IMR-90 (cell line): ENCODE measurements at regions not wholly inside any gene's neighbourhood (a gene's known extent, or its start where the extent isn't known, plus 50 kb on each side); places are given as distances from the start of the nearest gene placed in this dataset.

Experiments used
- ATAC-seq: fragments of 200-7000 bp; cut with Tn5 transposase; 2 replicates; pipeline ENCODE4 v1.9.1; 2020; ENCODE audit warnings: low read depth, mild to moderate bottlenecking, moderate library complexity
- BruUV-seq: library from RNA; stranded (reverse); fragments of 400-500 nt; replicated peaks from 2 replicates; lab custom pipeline; 2021; lab: Mats Ljungman, UMichigan
- CTCF ChIA-PET: fragments of 300-600 bp; formaldehyde crosslinking; extraction: SDS; loops from one replicate; lab custom pipeline; 2021; ENCODE audit warnings: antibody characterized with exemption; lab: Yijun Ruan, JAX
- POLR2A ChIA-PET: fragments of 300-600 bp; sonication (Branson Sonifier 250); formaldehyde crosslinking; loops from one replicate; lab custom pipeline; 2022; ENCODE audit warnings: antibody characterized with exemption; ENCODE audit not compliant: unreplicated experiment; lab: Charles Lee
- DNase-seq: peaks from one replicate; pipeline ENCODE4 v3.0.0; 2013
- H2AFZ ChIP-seq: replicated peaks from 2 replicates; pipeline ENCODE3; 2013; ENCODE audit warnings: low read length, mild to moderate bottlenecking; ENCODE audit not compliant: poor library complexity
- H2AK5ac ChIP-seq: 2 replicates; pipeline ENCODE4 v1.6.1; 2013; ENCODE audit warnings: low read depth, low read length, inconsistent platforms
- H2AK9ac ChIP-seq: replicated peaks from 2 replicates; pipeline ENCODE3; 2013; ENCODE audit warnings: mild to moderate bottlenecking, low read depth, low read length, moderate library complexity; ENCODE audit not compliant: poor library complexity
- H2BK120ac ChIP-seq: 2 replicates; pipeline ENCODE4 v1.6.1; 2013; ENCODE audit warnings: low read depth, low read length, inconsistent platforms
- H2BK15ac ChIP-seq: 3 replicates; pipeline ENCODE4 v1.6.1; 2013; ENCODE audit warnings: low read depth, low read length, inconsistent platforms
- H2BK20ac ChIP-seq: 2 replicates; pipeline ENCODE4 v1.6.1; 2013; ENCODE audit warnings: low read depth, mild to moderate bottlenecking, inconsistent platforms, low read length, moderate library complexity
- H2BK5ac ChIP-seq: 2 replicates; pipeline ENCODE4 v1.6.1; 2013; ENCODE audit warnings: mild to moderate bottlenecking, low read depth, low read length, inconsistent platforms; ENCODE audit not compliant: poor library complexity, severe bottlenecking
- H3K14ac ChIP-seq: replicated peaks from 2 replicates; pipeline ENCODE4 v1.6.1; 2013; ENCODE audit warnings: low read depth, low read length, inconsistent platforms
- H3K18ac ChIP-seq: 2 replicates; pipeline ENCODE4 v1.6.1; 2013; ENCODE audit warnings: low read depth, low read length, control low read depth
- H3K23ac ChIP-seq: 2 replicates; pipeline ENCODE4 v1.6.1; 2013; ENCODE audit warnings: low read depth, low read length, inconsistent platforms
- H3K27ac ChIP-seq: 2 replicates; pipeline ENCODE4 v1.5.1; 2013; ENCODE audit warnings: mild to moderate bottlenecking, control low read depth, low read length; ENCODE audit not compliant: insufficient read depth
- H3K27me3 ChIP-seq: 2 replicates; pipeline ENCODE4 v1.6.1; 2013; ENCODE audit warnings: low read length; ENCODE audit not compliant: control insufficient read depth, insufficient read depth
- H3K36me3 ChIP-seq: 2 replicates; pipeline ENCODE4 v1.6.1; 2013; ENCODE audit warnings: low read length, mixed read lengths; ENCODE audit not compliant: control insufficient read depth, insufficient read depth
- H3K4ac ChIP-seq: 2 replicates; pipeline ENCODE4 v1.6.1; 2013; ENCODE audit warnings: low read depth, low read length, inconsistent platforms
- H3K4me1 ChIP-seq: 2 replicates; pipeline ENCODE4 v1.6.1; 2013; ENCODE audit warnings: low read length, mixed read lengths; ENCODE audit not compliant: control insufficient read depth, insufficient read depth
- H3K4me2 ChIP-seq: 2 replicates; pipeline ENCODE4 v1.6.1; 2013; ENCODE audit warnings: low read depth, mild to moderate bottlenecking, control low read depth, low read length, moderate library complexity
- H3K4me3 ChIP-seq: 2 replicates; pipeline ENCODE4 v1.5.1; 2013; ENCODE audit warnings: low read depth, mild to moderate bottlenecking, control low read depth, low read length, moderate library complexity; ENCODE audit not compliant: insufficient read depth
- H3K56ac ChIP-seq: 2 replicates; pipeline ENCODE4 v1.6.1; 2013; ENCODE audit warnings: low read length, inconsistent platforms; ENCODE audit not compliant: insufficient read depth; ENCODE audit errors: extremely low read depth
- H3K79me1 ChIP-seq, 2 experiments: 2 replicates each; pipeline ENCODE4 v1.6.1; 2013; ENCODE audit warnings: low read length in 2 of 2, inconsistent platforms in 1 of 2, low read depth in 1 of 2
- H3K9ac ChIP-seq: 2 replicates; pipeline ENCODE4 v1.6.1; 2013; ENCODE audit warnings: low read depth, low read length, control low read depth
- H3K9me1 ChIP-seq: 2 replicates; pipeline ENCODE4 v1.6.1; 2013; ENCODE audit warnings: low read length, inconsistent platforms; ENCODE audit not compliant: insufficient read depth
- H3K9me3 ChIP-seq: 2 replicates; pipeline ENCODE4 v1.6.1; 2013; ENCODE audit warnings: low read length; ENCODE audit not compliant: control insufficient read depth, insufficient read depth
- H4K20me1 ChIP-seq: 2 replicates; pipeline ENCODE4 v1.6.1; 2013; ENCODE audit warnings: low read length, inconsistent platforms; ENCODE audit not compliant: insufficient read depth
- H4K5ac ChIP-seq: 2 replicates; pipeline ENCODE4 v1.6.1; 2013; ENCODE audit warnings: mild to moderate bottlenecking, low read depth, low read length, control low read depth
- H4K8ac ChIP-seq, 2 experiments: 2 replicates each; pipeline ENCODE4 v1.6.1; 2013; ENCODE audit warnings: low read depth in 2 of 2, low read length in 2 of 2, control low read depth in 1 of 2, inconsistent platforms in 1 of 2
- H4K91ac ChIP-seq: 2 replicates; pipeline ENCODE4 v1.6.1; 2013; ENCODE audit warnings: low read depth, low read length, inconsistent platforms; ENCODE audit not compliant: insufficient read depth
- BHLHE40 ChIP-seq: fragments of 150-350 bp; IDR thresholded peaks from 2 replicates; pipeline ENCODE4 v1.6.1; 2016; ENCODE audit warnings: mild to moderate bottlenecking, low read depth, low read length
- CEBPB ChIP-seq: IDR thresholded peaks from 2 replicates; pipeline ENCODE4 v1.6.1; 2012; ENCODE audit warnings: low read depth, low read length, improper control_type of control experiment
- CHD1 ChIP-seq: IDR thresholded peaks from 2 replicates; pipeline ENCODE4 v1.6.1; 2012; ENCODE audit warnings: low read depth, low read length, improper control_type of control experiment
- CTCF ChIP-seq: conservative IDR thresholded peaks from 2 replicates; pipeline ENCODE4 v1.5.1; 2012; ENCODE audit warnings: mild to moderate bottlenecking, low read depth, low read length, improper control_type of control experiment
- ELK1 ChIP-seq: fragments of 150-350 bp; IDR thresholded peaks from 2 replicates; pipeline ENCODE4 v1.6.1; 2016; ENCODE audit warnings: low read depth, mild to moderate bottlenecking, low read length, moderate library complexity, borderline replicate concordance
- FOS ChIP-seq: fragments of 150-350 bp; IDR thresholded peaks from 2 replicates; pipeline ENCODE4 v1.6.1; 2016; ENCODE audit warnings: low read depth, low read length
- MAFK ChIP-seq: IDR thresholded peaks from 2 replicates; pipeline ENCODE4 v1.6.1; 2012; ENCODE audit warnings: low read depth, low read length, improper control_type of control experiment
- MAZ ChIP-seq: IDR thresholded peaks from 2 replicates; pipeline ENCODE4 v1.6.1; 2012; ENCODE audit warnings: low read depth, mild to moderate bottlenecking, low read length, improper control_type of control experiment, moderate library complexity, borderline replicate concordance
- MXI1 ChIP-seq: IDR thresholded peaks from 2 replicates; pipeline ENCODE4 v1.6.1; 2012; ENCODE audit warnings: low read depth, mild to moderate bottlenecking, low read length, moderate library complexity, borderline replicate concordance
- POLR2A ChIP-seq: IDR thresholded peaks from 2 replicates; pipeline ENCODE4 v1.6.1; 2012; ENCODE audit warnings: mild to moderate bottlenecking, low read depth, low read length
- RAD21 ChIP-seq: IDR thresholded peaks from 2 replicates; pipeline ENCODE4 v1.6.1; 2012; ENCODE audit warnings: low read length, improper control_type of control experiment
- RCOR1 ChIP-seq: IDR thresholded peaks from 2 replicates; pipeline ENCODE4 v1.6.1; 2012; ENCODE audit warnings: mild to moderate bottlenecking, low read length, improper control_type of control experiment; ENCODE audit not compliant: insufficient replicate concordance
- RFX5 ChIP-seq: IDR thresholded peaks from 2 replicates; pipeline ENCODE4 v1.8.0; 2012; ENCODE audit warnings: low read depth, mild to moderate bottlenecking, low read length, moderate library complexity
- SMC3 ChIP-seq: fragments of 150-350 bp; IDR thresholded peaks from 2 replicates; pipeline ENCODE4 v1.6.1; 2016; ENCODE audit warnings: low read depth, mild to moderate bottlenecking, antibody characterized with exemption, low read length, moderate library complexity
- WGBS, 2 experiments: methylation state at CpG; one replicate each; pipeline versions ENCODE4 v1.1.5 to v1.1.7; 2013; ENCODE audit warnings: missing lambda C conversion rate in 2 of 2; ENCODE audit not compliant: insufficient read length in 1 of 2; ENCODE audit errors: extremely low coverage in 2 of 2; 5-methylcytosine and 5-hydroxymethylcytosine counted together
- dilution Hi-C: fragments of 300-500 bp; cut with HindIII; formaldehyde crosslinking; loops from one replicate; pipeline ENCODE4 v1.14.3; 2018; ENCODE audit warnings: low sequenced_read_pairs; ENCODE audit not compliant: unreplicated experiment
- in situ Hi-C: fragments of 300-500 bp; cut with MboI; formaldehyde crosslinking; loops from 3 replicates; pipeline ENCODE4 v1.14.3; 2019; ENCODE audit warnings: low sequenced_read_pairs, inconsistent platforms, mixed read lengths
- intact Hi-C: fragments of 100-400 bp; cut with micrococcal nuclease; formaldehyde crosslinking; loops from 2 replicates; pipeline ENCODE4 v1.10.0; 2022

- ChIA-PET CTCF (no interaction called here), POLR2A (no interaction called here)
- no peak overlapping the region for H2BK20ac ChIP-seq
- TF ChIP-seq CTCF (no peak), POLR2A (no peak), FOS (no peak), CEBPB (no peak), MAFK (no peak), MAZ (no peak), CHD1 (no peak), SMC3 (no peak), RCOR1 (no peak), BHLHE40 (no peak), ELK1 (no peak), MXI1 (no peak), RAD21 (no peak), RFX5 (no peak)
- H4K5ac ChIP-seq = no peak overlapping the region
- H4K91ac ChIP-seq = no peak overlapping the region
- H3K36me3 ChIP-seq = no peaks in the 10 kb centered on the region
- no peaks in the 10 kb centered on the region for H3K4me1 ChIP-seq
- dilution Hi-C loops = no loop called here
- H3K27ac ChIP-seq = no peak overlapping the region
- H2AK5ac ChIP-seq = no peak overlapping the region
- no peak overlapping the region for H3K14ac ChIP-seq
- no peak overlapping the region for H2BK15ac ChIP-seq
- no TSS peak for BruUV-seq
- H3K79me1 ChIP-seq = no peaks in the 10 kb centered on the region
- no peak overlapping the region for H2AK9ac ChIP-seq
- H3K23ac ChIP-seq = no peak overlapping the region
- no peak overlapping the region for H3K18ac ChIP-seq
- no peak overlapping the region for H2AFZ ChIP-seq
- no peak for DNase-seq
- no peak overlapping the region for H2BK120ac ChIP-seq
- no peaks in the 10 kb centered on the region for H4K20me1 ChIP-seq
- no peaks in the 10 kb centered on the region for H3K27me3 ChIP-seq
- no peaks in the 10 kb centered on the region for H3K9me1 ChIP-seq
- no CpG with 5 or more reads among the region's 1 CpG for WGBS, 2 experiments
- no peak overlapping the region for H3K9ac ChIP-seq
- H3K4me3 ChIP-seq = no peak overlapping the region
- peaks cover 6% of the 10 kb centered on the region for H3K9me3 ChIP-seq
- in situ Hi-C loops = no loop called here
- H4K8ac ChIP-seq = no peak overlapping the region
- H3K4me2 ChIP-seq = no peak overlapping the region
- H3K4ac ChIP-seq = no peak overlapping the region
- H3K56ac ChIP-seq = no peak overlapping the region
- ATAC-seq = no peak
- intact Hi-C loops = no loop called here
- no peak overlapping the region for H2BK5ac ChIP-seq
Measured at GRCh38 chr6:141501616-141502015, 631.1 kb upstream of the GJE1 start.
